GM04504 (cell line): ENCODE measurements at regions not wholly inside any gene's neighbourhood (a gene's known extent, or its start where the extent isn't known, plus 50 kb on each side); places are given as distances from the start of the nearest gene placed in this dataset.
"Not testable (repeated sequence)": the region's sequence is repeated elsewhere in the genome, so short reads cannot be mapped to it uniquely, and the experiment has no call there.

ENCODE experiments used
- DNase-seq: peaks from one replicate; pipeline ENCODE4 v3.0.0-alpha.2; 2012; ENCODE audit warnings: low read depth

DNA sequence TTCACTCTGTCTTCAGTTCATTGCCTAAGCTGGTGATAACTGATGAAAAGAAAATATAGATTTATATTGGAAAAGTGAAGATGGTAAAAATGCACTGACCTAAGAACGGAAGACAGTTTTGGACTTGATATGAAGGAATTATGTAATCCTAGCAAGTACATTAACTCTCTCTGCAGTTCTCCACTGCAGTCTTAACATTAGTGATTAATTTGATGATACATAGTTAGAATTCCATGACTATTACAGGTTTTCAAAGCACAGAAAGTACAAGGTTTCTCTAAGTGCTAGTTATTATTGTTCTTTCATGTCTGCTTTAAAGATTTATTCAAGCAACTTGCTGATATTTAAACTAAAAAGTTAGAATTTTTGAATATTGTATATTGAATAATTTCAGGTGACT is 1591.7 kb upstream of the ADGRL3 start:
- DNase-seq: no peak

DNA sequence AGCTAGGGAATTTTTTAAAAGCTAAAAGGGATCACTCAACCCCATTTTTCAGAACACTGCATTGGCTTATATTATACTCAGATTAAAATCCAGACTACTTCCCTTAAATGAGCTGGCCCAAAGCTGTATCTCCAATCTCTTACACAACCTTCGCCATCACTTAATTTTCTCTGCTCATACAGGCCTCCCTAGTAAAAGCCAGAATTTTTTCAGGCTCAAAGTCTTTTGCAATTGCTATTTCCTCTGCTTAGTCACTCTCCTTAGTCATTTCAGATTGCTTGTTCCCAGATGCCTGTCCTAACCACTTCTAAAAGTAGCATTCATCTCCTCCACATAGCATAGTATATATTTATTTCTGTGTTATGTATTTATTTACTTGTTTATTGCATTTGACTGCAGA is 1587.9 kb upstream of the ADGRL3 start:
- peak; percentile 62 for DNase-seq

DNA sequence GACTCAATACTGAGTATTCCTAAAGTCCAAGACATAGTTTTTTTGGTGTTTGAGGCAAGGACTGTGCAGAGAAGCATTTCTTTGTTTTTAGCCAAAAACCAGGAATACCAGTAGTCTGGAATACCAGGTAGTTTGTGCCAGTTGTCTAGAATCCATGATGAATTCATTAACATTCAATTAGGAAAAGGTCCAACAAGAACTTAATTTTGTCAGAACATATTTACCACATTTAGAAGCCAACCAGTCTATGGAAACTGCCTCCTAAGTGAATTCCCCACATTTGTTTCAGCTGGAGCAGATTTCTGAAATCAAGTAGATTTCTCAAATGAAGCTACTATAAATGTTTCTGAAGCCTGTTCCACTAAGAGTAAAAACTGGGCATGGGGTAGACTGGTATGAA is 1584.8 kb upstream of the ADGRL3 start:
- DNase-seq: no peak

DNA sequence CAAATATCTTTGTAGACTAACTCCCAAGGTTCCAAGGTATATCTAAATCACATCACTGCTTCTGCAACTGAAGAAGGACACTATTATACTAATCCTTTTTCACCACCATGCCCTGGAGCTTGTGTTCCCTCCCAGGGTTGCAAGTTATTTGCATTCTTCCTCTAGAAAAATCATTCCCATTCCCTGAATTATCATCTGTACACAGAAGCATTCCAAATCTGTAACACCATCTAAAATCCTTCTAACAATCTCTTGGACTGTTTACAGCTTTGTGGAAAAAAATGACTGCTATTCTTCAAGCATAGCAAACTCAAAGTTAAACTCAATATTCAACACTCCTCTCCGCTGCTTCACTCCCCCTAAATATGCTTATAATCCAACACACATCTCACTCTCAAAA is 1570.8 kb upstream of the ADGRL3 start:
- DNase-seq: no peak

DNA sequence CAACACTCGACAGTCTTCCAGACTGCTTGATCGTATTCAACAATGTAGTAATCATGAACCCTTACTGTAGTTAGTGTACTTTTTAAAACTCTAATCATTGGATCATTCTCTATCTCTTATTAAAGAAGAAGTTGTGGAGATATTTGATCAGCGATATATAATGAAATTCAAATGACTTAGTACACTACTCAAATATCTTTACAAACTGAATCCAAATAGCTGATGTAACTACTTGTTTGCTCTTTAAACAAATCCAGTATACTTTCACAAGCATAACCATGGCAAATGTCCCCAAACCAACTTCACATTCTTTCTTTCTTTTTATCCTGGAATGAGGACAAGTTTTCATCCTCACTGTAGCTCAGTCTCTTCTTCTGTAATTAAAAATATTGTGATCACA is 1569.9 kb upstream of the ADGRL3 start:
- no peak for DNase-seq

DNA sequence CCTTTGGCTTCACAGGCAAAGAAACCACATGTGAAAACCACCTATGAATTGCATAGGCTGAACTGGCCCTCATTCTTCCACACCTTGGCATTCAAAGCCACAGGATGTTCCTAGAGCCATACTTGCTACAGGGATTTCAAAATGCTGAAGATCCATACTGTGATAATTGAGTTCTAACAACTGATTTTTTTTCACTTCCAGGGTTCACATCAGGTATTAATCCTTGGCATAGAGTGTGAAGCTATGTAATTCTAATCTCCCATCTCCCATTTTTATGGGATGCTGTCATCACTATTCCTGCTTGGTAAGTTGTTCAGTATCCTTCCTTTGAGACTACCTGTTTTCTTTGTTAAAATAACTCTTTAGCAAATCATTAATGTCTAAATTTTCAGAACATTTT is 1569.2 kb upstream of the ADGRL3 start:
- no peak for DNase-seq

DNA sequence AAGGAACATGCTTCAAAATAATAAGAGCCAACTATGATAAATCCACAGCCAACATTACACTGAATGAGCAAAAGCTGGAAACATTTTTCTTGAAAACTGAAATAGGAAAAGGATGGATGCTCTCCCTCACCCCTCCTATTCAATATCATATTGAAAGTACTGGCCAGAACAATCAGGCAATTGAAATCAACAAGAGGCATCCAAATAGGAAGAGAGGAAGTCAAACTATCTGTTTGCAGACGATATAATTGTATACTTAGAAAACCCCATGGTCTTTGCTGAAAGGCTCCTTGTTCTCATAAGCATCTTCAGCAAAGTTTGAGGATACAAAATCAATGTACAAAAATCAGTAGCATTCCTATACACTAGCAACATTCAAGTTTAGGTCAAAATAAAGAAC is 1562.5 kb upstream of the ADGRL3 start:
- DNase-seq: no peak

DNA sequence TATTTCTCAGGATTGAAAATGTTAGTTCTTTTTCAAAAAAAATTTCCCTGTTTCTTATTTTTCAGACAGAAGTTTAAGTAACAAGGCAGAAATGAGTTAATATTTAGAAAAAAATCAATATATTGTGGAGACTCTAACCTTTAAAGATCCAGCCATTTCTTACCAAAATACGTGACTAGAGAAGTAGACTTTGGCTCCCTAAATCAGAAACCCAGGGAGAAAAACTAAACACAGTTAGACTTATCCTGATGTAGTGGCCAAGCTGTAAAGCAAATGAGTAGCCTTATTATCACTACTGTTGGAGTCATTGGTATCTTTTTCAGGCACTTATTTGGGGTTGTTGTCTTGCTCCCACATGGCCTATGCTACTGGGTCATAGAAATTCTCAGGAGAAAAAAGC is 1556.4 kb upstream of the ADGRL3 start:
- no peak for DNase-seq

DNA sequence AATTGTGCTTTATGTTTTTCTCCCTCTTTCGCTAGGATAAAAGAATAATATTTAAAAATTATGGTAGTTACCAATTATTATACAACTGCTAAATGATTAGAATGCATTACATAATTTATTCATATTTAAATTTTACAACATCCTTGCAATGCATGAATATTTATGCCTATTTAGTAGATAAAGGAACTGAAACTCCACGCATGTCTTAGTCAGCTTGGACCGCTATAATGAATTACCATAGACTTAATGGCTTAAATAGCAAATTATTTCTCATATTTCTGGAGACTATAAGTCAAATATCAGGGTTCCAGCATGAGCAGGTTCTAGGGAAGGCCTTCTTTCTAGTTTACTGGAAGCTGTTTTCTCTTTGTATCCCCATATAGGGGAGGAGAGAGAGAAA is 1555.4 kb upstream of the ADGRL3 start:
- DNase-seq: no peak

DNA sequence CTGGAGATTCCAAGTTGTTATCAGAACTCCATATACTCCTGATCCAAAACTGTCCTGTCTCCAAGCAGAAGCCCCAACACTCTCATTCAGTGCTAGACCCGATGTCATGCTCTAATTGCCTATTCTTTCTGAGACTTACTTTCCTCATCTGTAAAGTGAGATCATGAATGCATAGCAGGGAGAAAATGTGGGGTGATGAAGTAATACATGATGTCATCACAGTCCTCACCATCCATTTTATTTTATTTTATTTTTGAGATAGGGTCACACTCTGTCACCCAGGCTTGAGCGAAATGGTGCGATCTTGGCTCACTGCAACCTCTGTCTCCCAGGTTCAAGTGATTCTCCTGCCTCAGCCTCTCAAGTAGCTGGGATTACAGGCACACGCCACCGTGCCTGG is 1554.0 kb upstream of the ADGRL3 start:
- DNase-seq: no peak

DNA sequence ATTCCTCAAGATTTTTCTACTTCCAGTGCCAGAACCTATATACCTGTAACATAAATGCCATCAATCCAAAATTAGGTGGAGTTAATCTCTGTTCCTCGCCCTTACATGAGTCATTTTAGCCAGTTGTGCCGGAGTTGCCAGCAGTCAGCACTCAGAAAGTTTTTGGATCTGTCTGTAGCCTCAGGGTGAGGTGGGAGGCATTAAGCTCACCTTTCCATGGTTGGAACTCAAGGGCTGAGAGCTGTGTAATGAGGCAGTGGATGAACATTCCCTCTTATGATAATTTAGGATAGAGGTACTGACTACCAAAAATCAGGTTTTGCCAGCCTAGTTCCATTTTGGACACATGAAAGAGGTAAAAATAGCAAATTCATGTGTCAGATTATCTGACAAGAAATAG is 1553.1 kb upstream of the ADGRL3 start:
- DNase-seq: no peak

DNA sequence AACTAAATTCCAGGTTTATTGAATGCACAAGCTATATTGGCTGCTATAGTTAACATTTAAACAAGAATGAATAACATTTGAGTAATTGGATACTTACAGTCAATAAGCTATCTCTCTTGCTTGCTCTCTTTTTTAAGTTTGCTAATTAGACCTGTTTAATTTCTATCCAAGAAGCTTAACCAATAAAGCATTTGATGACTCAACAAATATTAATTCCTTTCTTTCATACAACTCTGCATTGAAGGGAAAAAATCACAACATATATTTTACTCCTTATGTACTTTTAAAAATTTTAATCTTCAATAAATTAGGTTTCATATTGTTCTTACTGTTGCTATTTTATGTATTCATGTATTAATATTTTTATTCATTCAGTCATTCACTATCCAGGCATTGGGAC is 1552.6 kb upstream of the ADGRL3 start:
- no peak for DNase-seq

DNA sequence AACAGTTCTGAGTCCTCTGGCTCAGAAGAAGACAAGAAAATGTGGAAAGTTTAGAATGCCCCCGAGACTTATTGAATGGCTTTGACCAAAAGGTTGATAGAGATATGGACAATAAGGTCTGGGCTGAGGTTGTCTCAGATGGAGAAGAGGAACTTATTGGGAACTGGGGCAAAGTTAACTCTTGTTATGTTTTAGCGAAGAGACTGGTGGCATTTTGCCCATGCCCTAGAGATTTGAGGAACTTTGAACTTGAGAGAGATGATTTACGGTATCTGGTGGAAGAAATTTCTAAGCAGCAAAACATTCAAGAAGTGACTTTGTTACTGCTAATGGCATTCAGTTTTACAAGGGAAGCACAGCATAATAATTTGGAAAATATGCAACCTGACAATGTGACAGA is 1549.3 kb upstream of the ADGRL3 start:
- no peak for DNase-seq

DNA sequence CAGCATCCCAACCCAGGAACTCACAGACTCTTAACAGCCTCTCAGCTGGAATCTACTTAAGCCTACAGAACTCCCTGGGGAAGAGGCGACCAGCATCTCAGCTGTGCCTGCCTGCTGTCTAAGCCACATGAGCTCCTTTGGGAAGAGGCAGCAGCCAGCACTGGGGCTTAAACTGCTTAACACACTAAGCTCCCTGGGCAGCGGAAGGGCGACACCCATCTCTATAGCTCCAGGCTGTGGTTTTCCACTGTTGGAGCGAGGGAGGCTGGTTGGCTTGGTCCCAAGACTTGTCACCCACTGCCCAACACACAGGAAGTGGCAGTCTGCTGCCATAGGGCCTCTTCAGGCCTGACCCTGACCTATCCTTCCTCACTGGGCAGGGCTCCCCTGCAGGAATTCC is 1544.1 kb upstream of the ADGRL3 start:
- no peak for DNase-seq

DNA sequence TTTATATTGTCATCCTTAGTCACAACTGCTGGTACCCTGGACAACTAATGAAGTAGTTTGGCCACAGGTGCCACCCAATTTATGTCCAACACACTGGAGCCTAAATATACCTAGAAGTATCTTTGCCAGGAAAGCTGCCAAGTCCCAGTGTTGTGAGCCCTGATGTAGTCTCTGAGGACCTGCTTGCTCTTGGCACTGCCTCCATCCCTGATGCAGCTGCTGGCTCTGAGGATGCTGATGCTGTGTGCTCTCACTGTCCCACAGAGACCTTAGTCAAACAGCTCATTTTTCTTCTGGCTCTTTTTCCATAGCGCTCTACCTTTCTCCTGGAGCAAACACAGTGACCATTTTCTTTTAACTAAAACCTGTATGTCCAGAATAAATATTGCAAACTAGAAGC is 1535.4 kb upstream of the ADGRL3 start:
- DNase-seq: no peak

DNA sequence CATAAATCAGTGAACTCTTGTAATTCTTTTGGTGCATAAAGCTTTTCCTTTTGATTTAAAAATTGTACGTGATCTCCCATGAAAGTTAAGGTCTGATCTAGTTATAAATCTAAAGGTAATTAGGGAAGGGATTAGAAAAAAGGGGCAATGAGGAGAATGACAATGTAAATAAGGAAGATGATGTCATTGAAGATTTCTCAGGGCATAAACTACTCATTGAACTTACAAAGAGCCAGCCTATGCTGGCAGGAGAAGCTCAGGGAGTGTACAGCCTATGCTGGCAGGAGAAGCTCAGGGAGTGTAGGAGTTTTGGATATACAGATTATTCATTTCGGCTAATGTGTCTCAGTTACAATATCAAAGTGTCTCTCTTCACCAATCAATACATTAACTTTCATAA is 1533.5 kb upstream of the ADGRL3 start:
- DNase-seq: no peak

DNA sequence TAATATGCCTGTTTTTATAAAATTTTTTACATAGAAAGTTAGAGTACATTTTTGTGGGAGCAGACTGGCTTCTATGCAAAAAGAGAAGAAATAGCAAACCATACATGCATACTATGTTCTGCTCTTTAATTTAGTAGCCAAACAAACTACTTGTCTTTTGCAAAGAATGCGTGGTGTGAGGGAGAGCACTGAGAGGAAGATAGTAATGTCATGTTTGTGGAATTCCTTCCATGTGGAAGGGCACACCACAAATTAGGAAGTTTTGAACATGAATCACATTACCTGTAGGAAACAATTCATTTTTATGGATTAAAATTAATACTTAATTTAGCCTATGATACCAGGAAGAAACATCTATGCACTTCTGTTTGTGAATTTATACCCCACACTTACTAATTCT is 1529.1 kb upstream of the ADGRL3 start:
- no peak for DNase-seq

DNA sequence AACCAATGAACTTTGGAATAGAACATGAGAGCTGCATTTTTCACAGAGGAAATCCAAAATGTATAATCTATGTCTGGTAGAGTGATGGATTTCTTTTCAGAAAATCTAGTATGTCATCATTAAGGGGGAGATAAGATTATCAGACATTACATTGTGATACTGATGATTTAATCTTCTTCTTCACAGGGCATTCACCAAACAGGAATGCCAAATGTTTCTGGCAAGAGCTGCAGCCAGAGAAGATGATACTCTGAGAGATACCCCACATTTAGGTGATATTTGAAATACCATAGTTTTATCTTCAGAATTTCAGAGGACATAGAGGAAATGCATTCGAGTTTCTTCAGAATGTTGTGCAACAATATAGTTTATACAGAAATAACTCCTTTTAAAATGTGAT is 1523.7 kb upstream of the ADGRL3 start:
- no peak for DNase-seq

DNA sequence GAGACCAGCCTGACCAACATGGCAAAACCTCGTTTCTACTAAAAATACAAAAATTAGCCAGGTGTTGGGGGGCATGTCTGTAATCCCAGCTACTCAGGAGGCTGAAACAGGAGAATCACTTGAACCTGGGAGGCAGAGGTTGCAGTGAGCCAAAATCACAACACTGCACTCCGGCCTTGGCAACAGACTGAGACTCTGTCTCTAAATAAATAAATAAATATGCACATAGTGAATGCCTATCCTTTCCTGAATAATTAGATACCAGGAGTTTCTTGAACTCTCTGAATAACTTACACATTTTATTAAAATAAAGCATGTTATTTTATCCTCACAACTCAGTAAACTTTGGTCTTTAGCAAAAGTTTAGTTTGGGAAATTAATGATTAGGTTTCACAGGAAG is 1523.1 kb upstream of the ADGRL3 start:
- DNase-seq: not testable (repeated sequence)

DNA sequence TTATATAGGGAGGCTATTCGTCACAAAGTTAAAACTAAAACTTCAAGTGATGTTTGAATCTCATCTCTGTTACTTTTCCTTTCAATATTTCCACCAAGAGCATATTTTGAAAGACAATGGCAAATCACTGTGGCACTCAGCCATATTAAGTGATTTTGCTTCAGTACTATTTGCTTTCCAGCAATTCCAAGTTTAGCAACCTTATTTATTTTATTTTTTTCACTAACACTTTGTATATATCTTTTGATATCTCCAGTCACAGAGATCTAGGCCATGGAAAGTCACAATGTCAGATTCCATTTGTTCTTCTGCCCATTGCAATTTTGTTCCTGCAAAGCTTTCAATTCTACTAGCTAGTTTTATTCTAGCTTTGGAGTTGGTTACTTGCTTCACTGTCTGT is 1514.5 kb upstream of the ADGRL3 start:
- no peak for DNase-seq

DNA sequence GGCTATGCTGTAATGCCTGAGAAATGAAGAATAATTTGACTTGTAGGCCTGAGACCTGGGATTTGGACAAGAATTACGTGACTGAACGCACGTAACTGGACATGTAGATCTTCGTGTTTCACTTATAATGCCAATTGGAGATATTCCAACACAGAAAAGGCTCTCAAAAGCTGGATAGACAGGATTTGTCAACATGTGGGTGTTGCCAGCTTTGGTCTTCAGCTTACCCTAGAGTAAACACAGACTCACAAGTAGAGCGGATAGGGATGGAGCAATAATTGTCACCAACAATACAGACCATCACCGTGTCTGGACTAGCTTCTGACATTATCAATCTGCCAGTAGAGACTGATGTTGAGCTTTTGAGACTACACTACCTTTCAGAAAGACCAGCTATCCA is 1511.0 kb upstream of the ADGRL3 start:
- no peak for DNase-seq

DNA sequence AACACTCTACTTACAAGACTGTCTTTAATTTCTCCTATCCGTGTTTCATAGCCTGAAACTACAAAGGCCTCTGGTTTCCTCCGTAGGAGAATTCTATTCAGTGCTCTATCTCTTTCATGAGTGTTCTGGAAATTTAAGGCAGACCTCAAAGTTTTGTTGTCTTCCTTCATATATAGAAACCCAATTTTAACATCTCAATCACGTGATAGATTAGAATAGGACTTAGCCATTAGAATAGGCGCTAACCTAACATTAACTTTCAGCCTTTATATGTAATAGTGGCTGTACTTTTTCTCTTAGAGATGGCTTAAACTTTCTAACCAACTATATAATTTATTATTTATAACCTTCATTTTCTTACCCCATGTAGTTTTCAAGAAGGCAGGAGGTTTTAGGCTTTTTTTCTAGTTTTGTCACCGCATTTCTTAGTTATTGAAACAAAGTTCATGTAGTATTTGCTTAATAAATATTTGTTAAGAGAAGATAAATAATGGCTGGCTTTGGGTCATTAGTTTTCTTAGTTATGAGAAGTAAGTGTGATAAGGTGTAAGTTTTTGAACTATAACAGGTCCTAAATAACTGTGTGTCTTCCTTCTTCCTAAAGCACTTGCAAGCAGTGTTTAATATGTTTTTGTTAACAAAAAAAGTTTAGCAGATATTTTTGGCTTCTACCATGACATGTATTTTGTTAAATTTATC is 1504.6 kb upstream of the ADGRL3 start:
- DNase-seq: no peak

DNA sequence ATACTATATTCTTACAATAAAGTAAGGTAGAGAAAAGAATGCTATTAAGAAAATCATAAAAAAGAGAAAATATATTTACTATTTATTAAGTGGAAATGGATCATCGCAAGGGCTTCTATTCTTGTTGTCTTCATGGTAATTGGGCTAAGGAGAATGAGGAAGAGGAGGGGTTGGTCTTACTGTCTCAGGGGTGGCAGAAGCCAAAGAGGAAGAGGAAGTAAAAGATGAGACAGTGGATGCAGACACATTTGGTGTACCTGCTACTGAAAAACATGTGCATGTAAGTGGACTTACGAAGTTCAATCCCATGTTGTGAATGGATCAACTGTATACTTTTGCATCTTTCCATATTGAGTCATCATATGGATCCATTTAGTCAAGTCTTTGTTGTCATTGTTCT is 1502.1 kb upstream of the ADGRL3 start:
- no peak for DNase-seq

DNA sequence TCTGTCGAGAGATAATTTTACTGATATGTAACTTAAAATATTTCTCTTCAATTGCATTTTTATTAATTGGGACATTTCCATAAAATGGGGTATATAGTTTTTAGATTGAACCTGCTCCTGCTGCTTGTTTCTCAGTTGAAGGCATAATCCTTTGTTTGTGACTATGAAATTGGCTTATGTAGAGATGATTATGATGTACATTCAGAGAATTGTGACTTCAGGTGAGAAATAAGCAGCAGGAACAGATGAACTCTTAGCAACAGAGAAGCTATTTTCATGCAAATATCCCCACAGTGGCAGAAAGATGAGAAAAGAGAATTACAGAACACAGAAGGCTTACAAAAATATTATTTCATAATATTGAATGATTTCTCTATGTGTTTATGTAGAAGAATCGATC is 1499.5 kb upstream of the ADGRL3 start:
- DNase-seq: no peak

DNA sequence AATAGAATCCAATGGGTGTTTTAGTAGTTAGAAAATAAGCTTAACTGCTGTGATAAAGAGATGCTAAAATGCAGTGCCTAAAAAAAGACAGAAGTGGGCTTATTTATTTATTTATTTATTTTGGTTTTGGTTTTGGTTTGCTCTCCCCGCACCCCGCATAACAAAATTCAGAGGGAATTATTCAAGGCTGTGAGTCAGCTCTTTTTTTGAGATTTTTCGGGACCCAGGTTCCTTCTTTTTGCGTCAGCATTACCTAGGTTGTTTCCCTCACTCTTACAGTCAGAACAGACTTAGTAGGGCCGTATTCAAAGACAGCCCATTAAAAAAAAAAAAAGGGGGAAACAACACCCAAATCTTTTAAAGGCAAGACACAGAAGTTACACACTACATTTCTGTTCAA is 1495.5 kb upstream of the ADGRL3 start:
- no peak for DNase-seq
